ENCODE measurements at regions not wholly inside any gene's neighbourhood (a gene's known extent, or its start where the extent isn't known, plus 50 kb on each side); places are given as distances from the start of the nearest gene placed in this dataset.

- Mint-ChIP-seq H3K4me3 (no peak overlapping the region), H3K36me3 (no peaks in the 10 kb centered on the region), H3K27ac (no peak overlapping the region), H3K4me1 (ENCODE audit: low read depth) (no peaks in the 10 kb centered on the region), H3K9me3 (peaks cover 16% of the 10 kb centered on the region), H3K27me3 (no peaks in the 10 kb centered on the region)
- ChIA-PET CTCF (no interaction called here), POLR2A (no interaction called here)
- intact Hi-C loops (cut with micrococcal nuclease) = no loop called here
- no peak for DNase-seq
Observed at GRCh38 chr3:34934660-34935059, 704.7 kb upstream of the ARPP21 start.

DNA sequence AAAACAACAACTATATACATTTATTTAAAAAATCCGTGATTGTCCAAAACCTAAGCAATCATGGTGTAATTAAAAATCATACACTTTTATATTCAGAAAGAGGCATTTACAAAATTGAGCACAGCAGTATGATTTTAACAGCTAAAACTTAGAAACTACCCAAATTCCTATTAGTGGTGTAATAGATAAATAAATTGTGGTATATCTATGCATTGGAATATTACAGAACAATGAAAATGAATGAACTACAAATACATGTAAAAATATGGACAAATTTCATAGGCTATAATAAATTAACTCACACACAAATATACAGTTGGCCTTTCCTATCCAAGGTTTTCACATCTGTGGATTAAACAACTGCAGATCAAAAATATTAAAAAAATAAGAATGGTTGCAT, 700.5 kb upstream of the ARPP21 start:
- Mint-ChIP-seq H3K4me3 (no peak overlapping the region), H3K27ac (no peak overlapping the region), H3K27me3 (no peaks in the 10 kb centered on the region), H3K36me3 (no peaks in the 10 kb centered on the region), H3K4me1 (ENCODE audit: low read depth) (no peaks in the 10 kb centered on the region), H3K9me3 (no peaks in the 10 kb centered on the region)
- DNase-seq = no peak
- intact Hi-C loops (cut with micrococcal nuclease) = no loop called here
- CTCF ChIA-PET = no interaction called here
- POLR2A ChIA-PET = no interaction called here

DNA sequence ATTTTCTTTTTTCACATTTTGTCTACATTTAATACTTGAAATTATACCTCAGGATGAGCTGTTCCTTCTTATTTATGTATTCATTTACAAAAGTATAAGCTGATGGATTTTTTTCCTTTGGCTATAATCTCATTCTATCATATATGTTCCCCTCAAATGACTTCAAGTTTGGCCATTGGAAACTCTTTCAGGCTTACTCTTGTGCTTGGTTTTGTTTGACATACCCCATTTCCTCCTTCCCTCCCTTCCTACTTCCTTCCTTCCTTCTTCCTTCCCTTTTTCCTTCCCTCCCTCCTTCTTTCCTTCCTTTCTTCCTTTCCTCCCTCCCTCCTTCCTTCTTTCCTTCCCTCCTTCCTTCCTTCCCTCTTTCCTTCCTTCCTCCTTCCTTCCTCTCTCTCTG, 697.1 kb upstream of the ARPP21 start:
- H3K36me3 Mint-ChIP-seq = no peaks in the 10 kb centered on the region
- DNase-seq = no peak
- ChIA-PET CTCF (no interaction called here), POLR2A (no interaction called here)
- no peaks in the 10 kb centered on the region for H3K4me1 Mint-ChIP-seq (ENCODE audit: low read depth)
- H3K9me3 Mint-ChIP-seq = no peaks in the 10 kb centered on the region
- no peak overlapping the region for H3K4me3 Mint-ChIP-seq
- no peak overlapping the region for H3K27ac Mint-ChIP-seq
- H3K27me3 Mint-ChIP-seq = no peaks in the 10 kb centered on the region
- intact Hi-C loops (cut with micrococcal nuclease) = no loop called here

- no peak overlapping the region for H3K4me3 Mint-ChIP-seq
- H3K9me3 Mint-ChIP-seq = peaks cover 7% of the 10 kb centered on the region
- intact Hi-C loops (cut with micrococcal nuclease) = no loop called here
- no peak overlapping the region for H3K27ac Mint-ChIP-seq
- DNase-seq = no peak
- no peaks in the 10 kb centered on the region for H3K36me3 Mint-ChIP-seq
- ChIA-PET POLR2A (no interaction called here), CTCF (no interaction called here)
- H3K4me1 Mint-ChIP-seq (ENCODE audit: low read depth) = no peaks in the 10 kb centered on the region
- no peaks in the 10 kb centered on the region for H3K27me3 Mint-ChIP-seq
Observed at GRCh38 chr3:34947834-34948233, 691.5 kb upstream of the ARPP21 start.

GRCh38 chr3:34948517-34948916, 690.8 kb upstream of the ARPP21 start:
- no peaks in the 10 kb centered on the region for H3K27me3 Mint-ChIP-seq
- intact Hi-C loops (cut with micrococcal nuclease) = no loop called here
- H3K4me1 Mint-ChIP-seq (ENCODE audit: low read depth) = no peaks in the 10 kb centered on the region
- POLR2A ChIA-PET = no interaction called here
- peaks cover 7% of the 10 kb centered on the region for H3K9me3 Mint-ChIP-seq
- no peaks in the 10 kb centered on the region for H3K36me3 Mint-ChIP-seq
- no peak overlapping the region for H3K27ac Mint-ChIP-seq
- CTCF ChIA-PET = no interaction called here
- H3K4me3 Mint-ChIP-seq = no peak overlapping the region
- no peak for DNase-seq

GRCh38 chr3:34955680-34956079, 683.6 kb upstream of the ARPP21 start:
- intact Hi-C loops (cut with micrococcal nuclease) = no loop called here
- H3K4me3 Mint-ChIP-seq = no peak overlapping the region
- CTCF ChIA-PET = no interaction called here
- H3K9me3 Mint-ChIP-seq = peaks cover 5% of the 10 kb centered on the region
- no peak overlapping the region for H3K27ac Mint-ChIP-seq
- no peak for DNase-seq
- H3K27me3 Mint-ChIP-seq = no peaks in the 10 kb centered on the region
- no peaks in the 10 kb centered on the region for H3K4me1 Mint-ChIP-seq (ENCODE audit: low read depth)
- POLR2A ChIA-PET = no interaction called here
- H3K36me3 Mint-ChIP-seq = no peaks in the 10 kb centered on the region

GRCh38 chr3:34956511-34956910, 682.8 kb upstream of the ARPP21 start:
- Mint-ChIP-seq H3K36me3 (no peaks in the 10 kb centered on the region), H3K4me1 (ENCODE audit: low read depth) (no peaks in the 10 kb centered on the region), H3K27ac (no peak overlapping the region), H3K4me3 (no peak overlapping the region), H3K9me3 (peaks cover 5% of the 10 kb centered on the region), H3K27me3 (no peaks in the 10 kb centered on the region)
- POLR2A ChIA-PET = no interaction called here
- intact Hi-C loops (cut with micrococcal nuclease) = no loop called here
- CTCF ChIA-PET = no interaction called here
- no peak for DNase-seq

DNA sequence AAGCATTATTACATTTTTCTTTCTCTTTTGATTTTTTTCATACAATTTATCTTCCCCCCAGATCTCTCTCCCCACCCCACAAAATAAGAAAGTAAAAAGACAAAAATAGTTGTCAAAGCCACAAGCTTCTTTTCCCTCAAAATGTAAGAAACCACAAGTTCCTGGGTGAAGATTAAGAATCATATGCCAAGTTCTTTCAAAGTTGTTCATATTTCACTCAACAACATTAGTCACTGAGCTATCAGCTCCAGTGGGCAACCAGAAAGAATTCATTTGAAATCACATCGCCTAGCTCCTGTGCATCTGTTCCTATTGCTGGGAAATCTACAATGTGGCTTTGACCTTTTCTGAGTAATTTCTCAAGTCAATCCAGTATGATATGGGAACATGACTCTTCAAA, 681.6 kb upstream of the ARPP21 start:
- DNase-seq = no peak
- POLR2A ChIA-PET = no interaction called here
- Mint-ChIP-seq H3K27ac (no peak overlapping the region), H3K4me1 (ENCODE audit: low read depth) (no peaks in the 10 kb centered on the region), H3K27me3 (no peaks in the 10 kb centered on the region), H3K4me3 (no peak overlapping the region), H3K9me3 (peaks cover 5% of the 10 kb centered on the region), H3K36me3 (no peaks in the 10 kb centered on the region)
- intact Hi-C loops (cut with micrococcal nuclease) = no loop called here
- CTCF ChIA-PET = no interaction called here

- ChIA-PET CTCF (no interaction called here), POLR2A (no interaction called here)
- intact Hi-C loops (cut with micrococcal nuclease) = no loop called here
- Mint-ChIP-seq H3K36me3 (no peaks in the 10 kb centered on the region), H3K4me1 (ENCODE audit: low read depth) (no peaks in the 10 kb centered on the region), H3K27ac (no peak overlapping the region), H3K27me3 (no peaks in the 10 kb centered on the region), H3K9me3 (no peaks in the 10 kb centered on the region), H3K4me3 (no peak overlapping the region)
- DNase-seq = no peak
Observed at GRCh38 chr3:34969513-34969912, 669.8 kb upstream of the ARPP21 start.

DNA sequence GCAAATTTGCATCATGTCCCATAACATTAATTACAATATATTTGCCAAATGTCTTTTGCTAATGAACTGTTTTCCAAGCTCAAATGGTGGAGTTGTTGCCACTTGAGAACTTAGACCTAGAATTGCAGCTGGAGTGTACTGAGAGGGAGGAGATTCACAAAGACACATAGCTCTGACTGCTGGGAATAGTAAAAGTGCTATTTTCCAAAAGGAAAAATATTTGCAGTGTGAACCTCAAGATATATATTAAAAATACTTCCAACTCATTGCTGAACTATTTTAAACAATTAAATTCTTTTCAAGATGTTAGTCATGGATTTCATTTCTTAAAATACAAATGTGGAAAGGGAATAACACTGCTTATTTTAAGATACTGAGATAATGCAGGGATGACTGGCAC, 666.8 kb upstream of the ARPP21 start:
- CTCF ChIA-PET = no interaction called here

DNA sequence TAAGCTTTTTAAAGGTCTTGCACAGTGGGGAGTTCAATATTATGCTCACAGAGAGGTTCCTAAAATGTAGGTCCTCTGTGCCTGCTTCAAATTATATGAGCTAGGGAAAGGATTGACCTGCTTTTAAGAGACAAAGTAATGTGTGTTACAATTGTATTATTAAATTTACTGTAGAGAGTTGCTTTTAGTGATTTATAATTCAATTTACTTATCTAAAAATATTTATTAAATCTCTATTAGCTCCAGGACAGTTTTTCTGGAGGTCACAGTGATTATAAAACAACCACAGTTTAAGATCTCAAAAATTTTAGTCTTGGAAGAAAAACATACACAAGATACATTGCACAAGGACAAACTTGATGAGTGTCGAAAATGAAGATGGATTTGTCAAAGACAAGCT, 665.7 kb upstream of the ARPP21 start:
- CTCF ChIA-PET = interaction anchor here (0.6 kb wide), 1 partner anchor 1418 kb away, joined by 4 read pairs; no protein-coding TSS in a partner anchor
- no peak overlapping the region for H3K4me3 Mint-ChIP-seq

More for the DNA sequence above, 666.8 kb upstream of the ARPP21 start:
- no peak overlapping the region for H3K4me3 Mint-ChIP-seq
- no peaks in the 10 kb centered on the region for H3K27me3 Mint-ChIP-seq
- H3K4me1 Mint-ChIP-seq (ENCODE audit: low read depth) = no peaks in the 10 kb centered on the region
- H3K36me3 Mint-ChIP-seq = no peaks in the 10 kb centered on the region
- peaks cover 17% of the 10 kb centered on the region for H3K9me3 Mint-ChIP-seq
- intact Hi-C loops (cut with micrococcal nuclease) = no loop called here
- POLR2A ChIA-PET = no interaction called here
- DNase-seq = no peak
- H3K27ac Mint-ChIP-seq = no peak overlapping the region

GRCh38 chr3:34983631-34984030, 655.7 kb upstream of the ARPP21 start:
- Mint-ChIP-seq H3K4me3 (no peak overlapping the region), H3K36me3 (no peaks in the 10 kb centered on the region), H3K9me3 (peaks cover 4% of the 10 kb centered on the region), H3K4me1 (ENCODE audit: low read depth) (no peaks in the 10 kb centered on the region), H3K27ac (no peak overlapping the region), H3K27me3 (no peaks in the 10 kb centered on the region)
- intact Hi-C loops (cut with micrococcal nuclease) = no loop called here
- ChIA-PET POLR2A (no interaction called here), CTCF (no interaction called here)
- DNase-seq = no peak

More for the DNA sequence above, 665.7 kb upstream of the ARPP21 start:
- POLR2A ChIA-PET = no interaction called here
- Mint-ChIP-seq H3K36me3 (no peaks in the 10 kb centered on the region), H3K27ac (no peak overlapping the region), H3K9me3 (peaks cover 18% of the 10 kb centered on the region), H3K27me3 (no peaks in the 10 kb centered on the region), H3K4me1 (ENCODE audit: low read depth) (no peaks in the 10 kb centered on the region)
- DNase-seq = no peak
- intact Hi-C loops (cut with micrococcal nuclease) = no loop called here

GRCh38 chr3:34988296-34988695, 651.0 kb upstream of the ARPP21 start:
- intact Hi-C loops (cut with micrococcal nuclease) = no loop called here
- DNase-seq = no peak
- no peaks in the 10 kb centered on the region for H3K27me3 Mint-ChIP-seq
- H3K36me3 Mint-ChIP-seq = no peaks in the 10 kb centered on the region
- H3K4me3 Mint-ChIP-seq = no peak overlapping the region
- ChIA-PET POLR2A (no interaction called here), CTCF (no interaction called here)
- no peaks in the 10 kb centered on the region for H3K4me1 Mint-ChIP-seq (ENCODE audit: low read depth)
- no peak overlapping the region for H3K27ac Mint-ChIP-seq
- H3K9me3 Mint-ChIP-seq = peaks cover 9% of the 10 kb centered on the region

GRCh38 chr3:34995796-34996430, 643.4 kb upstream of the ARPP21 start:
- Mint-ChIP-seq H3K27me3 (no peaks in the 10 kb centered on the region), H3K4me1 (ENCODE audit: low read depth) (no peaks in the 10 kb centered on the region), H3K4me3 (no peak overlapping the region), H3K36me3 (no peaks in the 10 kb centered on the region), H3K27ac (no peak overlapping the region), H3K9me3 (peaks cover 2% of the 10 kb centered on the region)
- no peak for DNase-seq
- ChIA-PET POLR2A (no interaction called here), CTCF (no interaction called here)
- intact Hi-C loops (cut with micrococcal nuclease) = no loop called here

Data from activated CD4-positive, alpha-beta memory T cell treated with anti-CD3 and anti-CD28 coated beads for 36 hours (primary cell).